HFFc6 (cell line): ENCODE measurements at regions not wholly inside any gene's neighbourhood (a gene's known extent, or its start where the extent isn't known, plus 50 kb on each side); places are given as distances from the start of the nearest gene placed in this dataset.

Source experiments
- DNase-seq: peaks from one replicate; pipeline ENCODE4 v3.0.0-alpha.2; 2018
- H3K27ac Mint-ChIP-seq: 2 replicates; pipeline ENCODE4 v1.8.0; 2020; ENCODE audit warnings: mild to moderate bottlenecking, mixed read lengths
- H3K27me3 Mint-ChIP-seq: 2 replicates; pipeline ENCODE4 v1.8.0; 2021; ENCODE audit warnings: mild to moderate bottlenecking, moderate library complexity, mixed read lengths; ENCODE audit not compliant: insufficient read depth
- H3K36me3 Mint-ChIP-seq: 2 replicates; pipeline ENCODE4 v1.8.0; 2021; ENCODE audit warnings: low read depth, mixed read lengths
- H3K4me1 Mint-ChIP-seq: 2 replicates; pipeline ENCODE4 v1.8.0; 2020; ENCODE audit warnings: low read depth, mixed read lengths
- H3K4me3 Mint-ChIP-seq: 2 replicates; pipeline ENCODE4 v1.8.0; 2020; ENCODE audit warnings: mild to moderate bottlenecking, moderate library complexity, mixed read lengths
- H3K9me3 Mint-ChIP-seq: 2 replicates; pipeline ENCODE4 v1.8.0; 2020; ENCODE audit warnings: mild to moderate bottlenecking, mixed read lengths
- TF ChIP-seq, protein P1 (sequence below): fragments of 200-600 bp; sonication (generic); IDR thresholded peaks from 2 replicates; pipeline ENCODE4 v1.5.0; 2021; ENCODE audit warnings: antibody characterized with exemption, mild to moderate bottlenecking

- Mint-ChIP-seq H3K9me3 (no peaks in the 10 kb centered on the region), H3K27ac (peak overlapping the region; percentile 63), H3K4me1 (peaks cover 50% of the 10 kb centered on the region), H3K4me3 (no peak overlapping the region), H3K36me3 (no peaks in the 10 kb centered on the region), H3K27me3 (no peaks in the 10 kb centered on the region)
- DNase-seq, result peak; percentile 55
- TF ChIP-seq, protein P1, sequence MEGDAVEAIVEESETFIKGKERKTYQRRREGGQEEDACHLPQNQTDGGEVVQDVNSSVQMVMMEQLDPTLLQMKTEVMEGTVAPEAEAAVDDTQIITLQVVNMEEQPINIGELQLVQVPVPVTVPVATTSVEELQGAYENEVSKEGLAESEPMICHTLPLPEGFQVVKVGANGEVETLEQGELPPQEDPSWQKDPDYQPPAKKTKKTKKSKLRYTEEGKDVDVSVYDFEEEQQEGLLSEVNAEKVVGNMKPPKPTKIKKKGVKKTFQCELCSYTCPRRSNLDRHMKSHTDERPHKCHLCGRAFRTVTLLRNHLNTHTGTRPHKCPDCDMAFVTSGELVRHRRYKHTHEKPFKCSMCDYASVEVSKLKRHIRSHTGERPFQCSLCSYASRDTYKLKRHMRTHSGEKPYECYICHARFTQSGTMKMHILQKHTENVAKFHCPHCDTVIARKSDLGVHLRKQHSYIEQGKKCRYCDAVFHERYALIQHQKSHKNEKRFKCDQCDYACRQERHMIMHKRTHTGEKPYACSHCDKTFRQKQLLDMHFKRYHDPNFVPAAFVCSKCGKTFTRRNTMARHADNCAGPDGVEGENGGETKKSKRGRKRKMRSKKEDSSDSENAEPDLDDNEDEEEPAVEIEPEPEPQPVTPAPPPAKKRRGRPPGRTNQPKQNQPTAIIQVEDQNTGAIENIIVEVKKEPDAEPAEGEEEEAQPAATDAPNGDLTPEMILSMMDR, result no peak
Observed at GRCh38 chr13:37412241-37412921, 186.2 kb downstream of the POSTN start.

GRCh38 chr13:37410316-37410715, 188.3 kb downstream of the POSTN start:
- TF ChIP-seq, protein P1, result no peak
- Mint-ChIP-seq H3K27ac (no peak overlapping the region), H3K9me3 (no peaks in the 10 kb centered on the region), H3K36me3 (no peaks in the 10 kb centered on the region), H3K27me3 (no peaks in the 10 kb centered on the region; the same call in 1 of the 2 replicates), H3K4me3 (no peak overlapping the region), H3K4me1 (peaks cover 60% of the 10 kb centered on the region)
- DNase-seq, result no peak

DNA sequence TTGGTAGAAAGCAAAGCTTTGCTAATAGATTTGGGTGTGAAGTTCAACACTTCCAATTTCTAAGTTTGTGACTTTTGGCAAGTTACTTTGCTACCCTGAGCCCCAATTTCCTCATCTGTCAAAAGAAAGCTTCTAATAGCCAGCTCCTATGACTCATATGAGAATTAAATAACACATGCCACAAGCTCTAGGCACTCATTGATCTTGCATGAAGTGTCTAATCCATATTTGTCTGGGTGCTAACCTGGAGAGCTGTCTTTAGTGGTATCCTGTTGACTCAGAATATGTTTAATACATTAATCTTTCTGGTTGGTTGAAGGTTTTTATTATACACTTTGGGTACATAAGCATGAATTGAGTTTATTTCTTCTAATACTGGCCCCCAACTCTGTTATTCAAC, 188.8 kb downstream of the POSTN start:
- H3K4me1 Mint-ChIP-seq, result peaks cover 60% of the 10 kb centered on the region
- no peaks in the 10 kb centered on the region for H3K36me3 Mint-ChIP-seq
- no peak overlapping the region for H3K27ac Mint-ChIP-seq
- H3K27me3 Mint-ChIP-seq, result no peaks in the 10 kb centered on the region; the same call in 1 of the 2 replicates
- TF ChIP-seq, protein P1, result no peak
- no peaks in the 10 kb centered on the region for H3K9me3 Mint-ChIP-seq
- DNase-seq, result no peak
- H3K4me3 Mint-ChIP-seq, result no peak overlapping the region

GRCh38 chr13:37407156-37407555, 191.4 kb downstream of the POSTN start:
- Mint-ChIP-seq H3K27ac (no peak overlapping the region; the same call in 1 of the 2 replicates), H3K4me3 (no peak overlapping the region), H3K27me3 (no peaks in the 10 kb centered on the region; the same call in 1 of the 2 replicates), H3K4me1 (peaks cover 56% of the 10 kb centered on the region), H3K36me3 (peaks cover under 1% of the 10 kb centered on the region; the same call in 1 of the 2 replicates), H3K9me3 (no peaks in the 10 kb centered on the region)
- peak; percentile 4 for DNase-seq
- TF ChIP-seq, protein P1, result no peak

- Mint-ChIP-seq H3K9me3 (peaks cover 2% of the 10 kb centered on the region; the same call in 1 of the 2 replicates), H3K4me3 (no peak overlapping the region)
Observed at GRCh38 chr13:37406031-37406430, 192.5 kb downstream of the POSTN start.

More at GRCh38 chr13:37406031-37406430, 192.5 kb downstream of the POSTN start:
- no peak overlapping the region for H3K27ac Mint-ChIP-seq
- no peak for DNase-seq
- peaks cover 9% of the 10 kb centered on the region for H3K36me3 Mint-ChIP-seq
- H3K4me1 Mint-ChIP-seq, result peaks cover 52% of the 10 kb centered on the region
- H3K27me3 Mint-ChIP-seq, result no peaks in the 10 kb centered on the region; the same call in 1 of the 2 replicates
- TF ChIP-seq, protein P1, result no peak
